HFF-Myc (cell line): ENCODE measurements at regions not wholly inside any gene's neighbourhood (a gene's known extent, or its start where the extent isn't known, plus 50 kb on each side); places are given as distances from the start of the nearest gene placed in this dataset.

Experiments
- DNase-seq: peaks from one replicate; pipeline ENCODE4 v3.0.0-alpha.2; 2011; ENCODE audit warnings: low read depth; ENCODE audit errors: extremely low read depth
- H3K4me3 ChIP-seq: replicated peaks from 2 replicates; pipeline ENCODE4 v1.5.1; 2011; ENCODE audit warnings: low read depth, mild to moderate bottlenecking, control low read depth, low read length
- CTCF ChIP-seq: IDR thresholded peaks from 2 replicates; pipeline ENCODE4 v1.5.1; 2012; ENCODE audit warnings: mild to moderate bottlenecking, low read depth, low read length, control low read depth; ENCODE audit errors: missing control alignments

- DNase-seq: no peak
- no peak overlapping the region for H3K4me3 ChIP-seq
- TF ChIP-seq CTCF: no peak
Observed at GRCh38 chr20:50400705-50401586, 109.2 kb upstream of the PTPN1 start.

GRCh38 chr20:50401587-50402418, 108.4 kb upstream of the PTPN1 start:
- no peak for TF ChIP-seq CTCF
- no peak overlapping the region for H3K4me3 ChIP-seq
- no peak for DNase-seq

GRCh38 chr20:50403565-50404418, 106.4 kb upstream of the PTPN1 start:
- no peak overlapping the region for H3K4me3 ChIP-seq
- DNase-seq: no peak
- TF ChIP-seq CTCF: no peak

- TF ChIP-seq CTCF: no peak
- H3K4me3 ChIP-seq: no peak overlapping the region
- no peak for DNase-seq
Observed at GRCh38 chr20:50404419-50405234, 105.6 kb upstream of the PTPN1 start.

DNA sequence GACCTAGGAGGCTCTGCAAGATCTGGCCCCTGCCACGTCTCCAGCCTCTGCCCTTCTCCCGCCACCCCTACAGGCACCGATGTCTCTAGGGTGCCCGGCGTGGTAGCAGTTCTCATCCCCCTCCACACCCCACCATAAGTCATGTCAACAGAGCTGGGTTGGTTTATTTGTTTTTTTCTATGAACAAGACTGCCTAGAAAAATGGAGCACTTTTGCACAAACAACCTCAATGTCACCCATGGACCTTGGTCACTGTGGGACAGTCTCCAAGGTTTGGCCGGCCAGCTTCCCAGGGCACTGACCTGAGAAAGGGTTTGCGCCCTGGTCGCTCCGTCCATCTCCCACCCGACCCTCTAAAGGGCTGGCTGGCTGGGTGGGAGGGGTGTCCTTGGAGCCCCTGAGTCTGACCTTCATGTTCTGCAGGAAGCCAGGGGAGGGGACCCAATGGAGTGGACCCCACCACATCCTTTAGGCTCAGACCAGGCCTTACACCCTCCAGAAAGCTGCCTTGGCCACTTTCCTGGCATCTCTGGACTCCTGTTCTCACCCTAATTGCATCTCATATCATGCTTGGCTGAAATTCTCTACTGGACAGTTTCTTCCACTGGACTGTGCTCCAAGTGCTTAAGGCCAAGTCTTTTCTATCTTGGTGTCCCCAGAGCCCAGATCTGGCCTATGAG, 104.8 kb upstream of the PTPN1 start:
- DNase-seq: no peak
- TF ChIP-seq CTCF: no peak
- H3K4me3 ChIP-seq: no peak overlapping the region
